Gastroesophageal sphincter (tissue), 4 donors: ENCODE measurements at regions not wholly inside any gene's neighbourhood (a gene's known extent, or its start where the extent isn't known, plus 50 kb on each side); places are given as distances from the start of the nearest gene placed in this dataset.

Experiments
- ATAC-seq: fragments of 150-250 bp; one replicate; pipeline ENCODE4 v1.9.1; 2016; ENCODE audit warnings: mild to moderate bottlenecking, moderate library complexity
- H3K27ac ChIP-seq, 4 donors: fragments of 200-600 bp; sonication (generic) in 3 of 4; 1 replicate in 3 of 4; 2 replicates in 1 of 4; pipeline ENCODE4 v1.5.1; 2016 to 2019
- H3K27me3 ChIP-seq: fragments of 200-600 bp; sonication (generic); one replicate; pipeline ENCODE4 v1.5.1; 2019
- H3K36me3 ChIP-seq, 2 donors: fragments of 200-600 bp; sonication (generic); one replicate each; pipeline ENCODE4 v1.5.1; 2019; ENCODE audit warnings: control low read depth in 1 of 2
- H3K4me1 ChIP-seq, 3 donors: fragments of 200-600 bp; sonication (generic); 1 replicate in 2 of 3; 2 replicates in 1 of 3; pipeline ENCODE4 v1.5.1; 2016 to 2019; ENCODE audit warnings: control low read depth in 2 of 3
- H3K4me3 ChIP-seq, 2 donors: fragments of 200-600 bp; sonication (generic); one replicate each; pipeline ENCODE4 v1.5.1; 2019; ENCODE audit warnings: mild to moderate bottlenecking in 1 of 2, moderate library complexity in 1 of 2
- H3K9me3 ChIP-seq, 3 donors: fragments of 200-600 bp; sonication (generic); one replicate each; pipeline ENCODE4 v1.5.1; 2017 to 2019; ENCODE audit warnings: control low read depth in 2 of 3
- CTCF ChIP-seq, 4 experiments: fragments of 200-600 bp in 2 of 4; fragments of 450-650 bp in 2 of 4; sonication (generic) in 1 of 4; IDR thresholded peaks; one replicate each; pipeline ENCODE4 v1.5.1; 2017 to 2019; ENCODE audit warnings: antibody characterized with exemption in 4 of 4, mild to moderate bottlenecking in 2 of 4, moderate library complexity in 2 of 4
- EP300 ChIP-seq: sonication (generic); formaldehyde crosslinking; IDR thresholded peaks from one replicate; pipeline ENCODE4 v1.6.1; 2017; ENCODE audit warnings: antibody characterized with exemption, mild to moderate bottlenecking
- POLR2A ChIP-seq, 2 donors: fragments of 450-650 bp; IDR thresholded peaks; one replicate each; pipeline ENCODE4 v1.6.1; 2017; ENCODE audit warnings: antibody characterized with exemption in 2 of 2, mild to moderate bottlenecking in 2 of 2, moderate library complexity in 1 of 2
- POLR2AphosphoS5 ChIP-seq: sonication (generic); formaldehyde crosslinking; IDR thresholded peaks from one replicate; pipeline ENCODE4 v1.6.1; 2017; ENCODE audit warnings: antibody characterized with exemption
- WGBS, 2 donors: methylation state at CpG; one replicate each; pipeline ENCODE4 v1.1.5; 2018; ENCODE audit warnings: low coverage in 1 of 2; 5-methylcytosine and 5-hydroxymethylcytosine counted together

GRCh38 chr10:123587110-123587509, 79.0 kb upstream of the GPR26 start:
- no peak for ATAC-seq
- no peaks in the 10 kb centered on the region for H3K36me3 ChIP-seq
- whole genome bisulfite sequencing, 2 donors = 87% methylated on average over 3 of the region's 3 CpGs; no CpG with 5 or more reads in 1 of the 2 donors

GRCh38 chr10:123588386-123588914, 77.7 kb upstream of the GPR26 start:
- peaks cover 0 to 12% (median 4%) of the 10 kb centered on the region in 3 donors for H3K4me1 ChIP-seq
- WGBS, 2 donors = 30 to 43% methylated on average over 2 to 3 of the region's 7 CpGs
- H3K36me3 ChIP-seq = no peaks in the 10 kb centered on the region
- no peaks in the 10 kb centered on the region for H3K27me3 ChIP-seq
- no peak overlapping the region for H3K4me3 ChIP-seq
- TF ChIP-seq EP300 = no peak
- TF ChIP-seq POLR2AphosphoS5 = no peak
- TF ChIP-seq CTCF (IDR thresholded peaks at IDR 0.05) = no peak
- no peak for TF ChIP-seq POLR2A (IDR thresholded peaks at IDR 0.05)
- no peak overlapping the region for H3K27ac ChIP-seq
- peaks cover 0 to 13% (median 0%) of the 10 kb centered on the region in 3 donors for H3K9me3 ChIP-seq
- no peak for ATAC-seq

More at GRCh38 chr10:123587110-123587509, 79.0 kb upstream of the GPR26 start:
- Histone ChIP-seq H3K27me3 (no peaks in the 10 kb centered on the region), H3K27ac (no peak overlapping the region), H3K4me1 (peaks cover 0 to 25% (median 7%) of the 10 kb centered on the region in 3 donors), H3K4me3 (no peak overlapping the region), H3K9me3 (peaks cover 0 to 2% (median 0%) of the 10 kb centered on the region in 3 donors)
- TF ChIP-seq POLR2AphosphoS5 (no peak), EP300 (no peak), CTCF (IDR thresholded peaks at IDR 0.05) (no peak), POLR2A (IDR thresholded peaks at IDR 0.05) (no peak)

GRCh38 chr10:123595661-123596060, 70.5 kb upstream of the GPR26 start:
- Histone ChIP-seq H3K27ac (no peak overlapping the region), H3K36me3 (no peaks in the 10 kb centered on the region), H3K4me3 (no peak overlapping the region), H3K4me1 (no peaks in the 10 kb centered on the region), H3K9me3 (peaks cover 0 to 15% (median 0%) of the 10 kb centered on the region in 3 donors), H3K27me3 (no peaks in the 10 kb centered on the region)
- ATAC-seq = no peak
- 49% methylated on average over 2 of the region's 2 CpGs; no CpG with 5 or more reads in 1 of the 2 donors for WGBS, 2 donors
- no peak for TF ChIP-seq POLR2AphosphoS5
- TF ChIP-seq CTCF (IDR thresholded peaks at IDR 0.05) = no peak
- no peak for TF ChIP-seq EP300
- no peak for TF ChIP-seq POLR2A (IDR thresholded peaks at IDR 0.05)

GRCh38 chr10:123597676-123598075, 68.5 kb upstream of the GPR26 start:
- Histone ChIP-seq H3K27ac (no peak overlapping the region), H3K9me3 (peaks cover 0 to 16% (median 0%) of the 10 kb centered on the region in 3 donors), H3K4me1 (no peaks in the 10 kb centered on the region), H3K4me3 (no peak overlapping the region), H3K27me3 (no peaks in the 10 kb centered on the region), H3K36me3 (no peaks in the 10 kb centered on the region)
- ATAC-seq = no peak
- TF ChIP-seq EP300 (no peak), POLR2AphosphoS5 (no peak), CTCF (IDR thresholded peaks at IDR 0.05) (no peak), POLR2A (IDR thresholded peaks at IDR 0.05) (no peak)
- 68 to 100% methylated on average over 1 to 4 of the region's 4 CpGs for WGBS, 2 donors

GRCh38 chr10:123599366-123599849, 66.7 kb upstream of the GPR26 start:
- no peak overlapping the region for H3K4me3 ChIP-seq
- H3K36me3 ChIP-seq = no peaks in the 10 kb centered on the region
- peaks cover 0 to 10% (median 0%) of the 10 kb centered on the region in 3 donors for H3K9me3 ChIP-seq
- WGBS, 2 donors = 68% methylated on average over 2 of the region's 8 CpGs; no CpG with 5 or more reads in 1 of the 2 donors
- TF ChIP-seq EP300 (no peak), POLR2AphosphoS5 (no peak), POLR2A (IDR thresholded peaks at IDR 0.05) (no peak), CTCF (IDR thresholded peaks at IDR 0.05) (no peak)
- no peak for ATAC-seq
- H3K4me1 ChIP-seq = no peaks in the 10 kb centered on the region
- H3K27me3 ChIP-seq = peaks cover 11% of the 10 kb centered on the region
- H3K27ac ChIP-seq = no peak overlapping the region
